ENCODE measurements at regions not wholly inside any gene's neighbourhood (a gene's known extent, or its start where the extent isn't known, plus 50 kb on each side); places are given as distances from the start of the nearest gene placed in this dataset.

GRCh38 chr2:18650221-18650620 is 60.9 kb upstream of the NT5C1B start:
- Histone ChIP-seq H3K4me3 (ENCODE audit: control insufficient read depth in 2 of 3, extremely low read depth in 1 of 3, insufficient read depth in 2 of 3, low read depth in 1 of 3, low read length in 3 of 3) (no peak overlapping the region), H3K4me1 (ENCODE audit: control insufficient read depth, extremely low read depth, insufficient read depth, low read length) (peaks cover 2% of the 10 kb centered on the region), H3K36me3 (ENCODE audit: control insufficient read depth in 2 of 2, extremely low read depth in 1 of 2, insufficient read depth in 2 of 2, low read length in 2 of 2) (no peaks in the 10 kb centered on the region), H2AFZ (ENCODE audit: control insufficient read depth, low read length) (no peak overlapping the region), H3K27ac (ENCODE audit: control insufficient read depth, insufficient read depth, low read length) (no peak overlapping the region), H3K9me1 (ENCODE audit: control insufficient read depth, extremely low read depth, insufficient read depth, low read length) (no peaks in the 10 kb centered on the region), H3K9me3 (ENCODE audit: control insufficient read depth, low read depth, low read length) (no peaks in the 10 kb centered on the region), H3K27me3 (ENCODE audit: control insufficient read depth, extremely low read depth, insufficient read depth, low read length) (no peaks in the 10 kb centered on the region), H4K20me1 (ENCODE audit: control insufficient read depth, extremely low read depth, insufficient read depth, low read length) (no peaks in the 10 kb centered on the region), H3K4me2 (ENCODE audit: control insufficient read depth, extremely low read depth, insufficient read depth, low read depth, low read length) (no peak overlapping the region), H3K79me2 (ENCODE audit: control insufficient read depth, insufficient read depth, low read length) (no peaks in the 10 kb centered on the region), H3K9ac (ENCODE audit: control insufficient read depth, extremely low read depth, insufficient read depth, low read length) (no peak overlapping the region)
- dilution Hi-C loops (cut with MboI; ENCODE audit: extremely low pct_ligation_motif_present, low sequenced_read_pairs): no loop called here
- FAIRE-seq (no peak), DNase-seq (ENCODE audit: low read depth, low spot score) (no peak)
- TF ChIP-seq CTCF (optimal IDR thresholded peaks at IDR 0.05 in 1 of 3, IDR thresholded peaks at IDR 0.05 in 1 of 3, conservative IDR thresholded peaks at IDR 0.05 in 1 of 3; ENCODE audit: extremely low read depth in 1 of 3, insufficient read depth in 2 of 3, low read length in 3 of 3) (no peak), EZH2 (IDR thresholded peaks at IDR 0.05; ENCODE audit: low read length) (no peak)

- Histone ChIP-seq H3K9ac (ENCODE audit: control insufficient read depth, extremely low read depth, insufficient read depth, low read length) (no peak overlapping the region), H3K36me3 (ENCODE audit: control insufficient read depth in 2 of 2, extremely low read depth in 1 of 2, insufficient read depth in 2 of 2, low read length in 2 of 2) (no peaks in the 10 kb centered on the region), H2AFZ (ENCODE audit: control insufficient read depth, low read length) (no peak overlapping the region), H3K4me2 (ENCODE audit: control insufficient read depth, extremely low read depth, insufficient read depth, low read depth, low read length) (no peak overlapping the region), H3K4me1 (ENCODE audit: control insufficient read depth, extremely low read depth, insufficient read depth, low read length) (peaks cover 7% of the 10 kb centered on the region), H3K4me3 (ENCODE audit: control insufficient read depth in 2 of 3, extremely low read depth in 1 of 3, insufficient read depth in 2 of 3, low read depth in 1 of 3, low read length in 3 of 3) (no peak overlapping the region), H3K79me2 (ENCODE audit: control insufficient read depth, insufficient read depth, low read length) (no peaks in the 10 kb centered on the region), H3K9me3 (ENCODE audit: control insufficient read depth, low read depth, low read length) (no peaks in the 10 kb centered on the region), H3K27ac (ENCODE audit: control insufficient read depth, insufficient read depth, low read length) (no peak overlapping the region), H3K27me3 (ENCODE audit: control insufficient read depth, extremely low read depth, insufficient read depth, low read length) (no peaks in the 10 kb centered on the region), H3K9me1 (ENCODE audit: control insufficient read depth, extremely low read depth, insufficient read depth, low read length) (no peaks in the 10 kb centered on the region), H4K20me1 (ENCODE audit: control insufficient read depth, extremely low read depth, insufficient read depth, low read length) (no peaks in the 10 kb centered on the region)
- DNase-seq (ENCODE audit: low read depth, low spot score) (no peak), FAIRE-seq (no peak)
- dilution Hi-C loops (cut with MboI; ENCODE audit: extremely low pct_ligation_motif_present, low sequenced_read_pairs): no loop called here
- TF ChIP-seq CTCF (optimal IDR thresholded peaks at IDR 0.05 in 1 of 3, IDR thresholded peaks at IDR 0.05 in 1 of 3, conservative IDR thresholded peaks at IDR 0.05 in 1 of 3; ENCODE audit: extremely low read depth in 1 of 3, insufficient read depth in 2 of 3, low read length in 3 of 3) (no peak), EZH2 (IDR thresholded peaks at IDR 0.05; ENCODE audit: low read length) (no peak)
These were observed 60.2 kb upstream of the NT5C1B start for GRCh38 chr2:18649502-18650135.

Data from keratinocyte (primary cell).